ENCODE measurements at regions not wholly inside any gene's neighbourhood (a gene's known extent, or its start where the extent isn't known, plus 50 kb on each side); places are given as distances from the start of the nearest gene placed in this dataset.

- Histone ChIP-seq H3K18ac (ENCODE audit: insufficient read length, low read depth, low read length) (no peak overlapping the region), H2BK20ac (ENCODE audit: low read depth, low read length, poor library complexity, severe bottlenecking) (no peak overlapping the region), H3K9me3 (ENCODE audit: control insufficient read depth, low read depth, low read length) (no peaks in the 10 kb centered on the region), H2AFZ (ENCODE audit: low read length) (no peak overlapping the region), H3K27me3 (ENCODE audit: insufficient read depth, low read length) (no peaks in the 10 kb centered on the region), H3K9ac (ENCODE audit: extremely low read depth, insufficient read length, low read length) (no peak overlapping the region), H3T11ph (ENCODE audit: low read length) (no peak overlapping the region), H3K4me1 (ENCODE audit: insufficient read depth, low read length) (no peaks in the 10 kb centered on the region), H4K91ac (ENCODE audit: insufficient read length, low read depth, low read length) (no peak overlapping the region), H3K27ac (ENCODE audit: insufficient read length, low read depth, low read length) (no peak overlapping the region), H3K14ac (ENCODE audit: insufficient read depth, low read length) (no peak overlapping the region), H2BK120ac (ENCODE audit: low read depth, low read length, poor library complexity, severe bottlenecking) (no peak overlapping the region), H3K23ac (ENCODE audit: insufficient read length, low read depth, low read length) (no peak overlapping the region), H3K79me2 (ENCODE audit: insufficient read depth, low read length) (no peaks in the 10 kb centered on the region), H2BK12ac (ENCODE audit: insufficient read length, low read depth, low read length) (no peak overlapping the region), H2BK5ac (ENCODE audit: insufficient read length, low read length) (no peak overlapping the region), H3K56ac (ENCODE audit: insufficient read length, low read depth, low read length) (no peak overlapping the region), H3K23me2 (ENCODE audit: insufficient read length, low read depth, low read length, poor library complexity, severe bottlenecking) (no peaks in the 10 kb centered on the region), H3K4me2 (ENCODE audit: insufficient read depth, insufficient read length, low read length) (no peak overlapping the region), H2BK15ac (ENCODE audit: low read depth, low read length) (no peak overlapping the region), H3K4ac (ENCODE audit: low read depth, low read length) (no peak overlapping the region), H3K79me1 (ENCODE audit: insufficient read depth, low read depth, low read length, poor library complexity, severe bottlenecking) (no peaks in the 10 kb centered on the region), H4K5ac (ENCODE audit: insufficient read length, low read depth, low read length) (no peak overlapping the region), H4K20me1 (ENCODE audit: control insufficient read depth, insufficient read depth, insufficient read length) (no peaks in the 10 kb centered on the region), H2AK5ac (ENCODE audit: insufficient read length, low read length) (no peak overlapping the region), H4K8ac (replicated peaks; ENCODE audit: insufficient read length, low read depth, low read length) (no peak overlapping the region)
- Mint-ChIP-seq H3K4me3 (no peak overlapping the region), H3K27ac (no peak overlapping the region), H3K36me3 (ENCODE audit: insufficient read depth in 1 of 3, low read depth in 3 of 3) (no peaks in the 10 kb centered on the region), H3K4me1 (no peaks in the 10 kb centered on the region; a peak in 1 of 4 replicates), H3K27me3 (ENCODE audit: low read depth) (no peaks in the 10 kb centered on the region; the same call in 1 of the 2 replicates), H3K9me3 (no peaks in the 10 kb centered on the region)
- peak; percentile 81 for TF ChIP-seq CTCF (conservative IDR thresholded peaks at IDR 0.05)
- DNase-seq: no peak
- no CpG with 5 or more reads among the region's 2 CpGs for whole genome bisulfite sequencing (ENCODE audit: extremely low coverage, insufficient read length, low lambda C conversion rate)
Measured at GRCh38 chr2:18435426-18436037, 124.9 kb downstream of the RDH14 start.
